ENCODE measurements at regions not wholly inside any gene's neighbourhood (a gene's known extent, or its start where the extent isn't known, plus 50 kb on each side); places are given as distances from the start of the nearest gene placed in this dataset.

DNA sequence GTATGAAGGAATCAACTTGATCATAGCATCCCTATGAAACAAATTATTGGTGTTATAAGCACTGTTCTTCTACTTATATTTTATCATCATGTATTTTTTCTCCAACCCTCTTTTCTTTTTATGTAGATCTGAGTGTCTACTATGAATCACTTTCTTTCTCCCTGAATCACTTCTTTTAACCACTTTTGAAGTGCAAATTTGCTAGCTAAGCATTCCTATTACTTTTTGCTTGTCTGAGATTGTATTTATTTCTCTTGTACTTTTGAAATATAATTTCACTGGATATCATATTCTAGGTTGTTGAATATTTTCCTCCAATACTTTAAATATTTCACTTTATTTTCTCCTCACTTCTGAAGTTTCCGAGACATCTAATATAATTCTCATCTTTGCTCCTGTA lies 1282.3 kb upstream of the FLRT2 start:
- no peak overlapping the region for H3K4me3 ChIP-seq
- no peaks in the 10 kb centered on the region for H3K9me3 ChIP-seq (replicated peaks in 1 of 3)
- no peaks in the 10 kb centered on the region for H3K36me3 ChIP-seq (replicated peaks in 1 of 2)
- H3K27me3 ChIP-seq = no peaks in the 10 kb centered on the region
- no peak for DNase-seq
- 90 to 100% (median 95%) methylated on average over 1 of the region's 1 CpG for WGBS, 4 donors
- no peaks in the 10 kb centered on the region for H3K4me1 ChIP-seq (replicated peaks in 1 of 2)
- H3K27ac ChIP-seq = no peak overlapping the region
- TF ChIP-seq POLR2A (IDR thresholded peaks at IDR 0.05) = no peak
- TF ChIP-seq, protein P1, sequence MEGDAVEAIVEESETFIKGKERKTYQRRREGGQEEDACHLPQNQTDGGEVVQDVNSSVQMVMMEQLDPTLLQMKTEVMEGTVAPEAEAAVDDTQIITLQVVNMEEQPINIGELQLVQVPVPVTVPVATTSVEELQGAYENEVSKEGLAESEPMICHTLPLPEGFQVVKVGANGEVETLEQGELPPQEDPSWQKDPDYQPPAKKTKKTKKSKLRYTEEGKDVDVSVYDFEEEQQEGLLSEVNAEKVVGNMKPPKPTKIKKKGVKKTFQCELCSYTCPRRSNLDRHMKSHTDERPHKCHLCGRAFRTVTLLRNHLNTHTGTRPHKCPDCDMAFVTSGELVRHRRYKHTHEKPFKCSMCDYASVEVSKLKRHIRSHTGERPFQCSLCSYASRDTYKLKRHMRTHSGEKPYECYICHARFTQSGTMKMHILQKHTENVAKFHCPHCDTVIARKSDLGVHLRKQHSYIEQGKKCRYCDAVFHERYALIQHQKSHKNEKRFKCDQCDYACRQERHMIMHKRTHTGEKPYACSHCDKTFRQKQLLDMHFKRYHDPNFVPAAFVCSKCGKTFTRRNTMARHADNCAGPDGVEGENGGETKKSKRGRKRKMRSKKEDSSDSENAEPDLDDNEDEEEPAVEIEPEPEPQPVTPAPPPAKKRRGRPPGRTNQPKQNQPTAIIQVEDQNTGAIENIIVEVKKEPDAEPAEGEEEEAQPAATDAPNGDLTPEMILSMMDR (IDR thresholded peaks at IDR 0.05) = no peak
- intact Hi-C loops (cut with DNase I) = no loop called here

DNA sequence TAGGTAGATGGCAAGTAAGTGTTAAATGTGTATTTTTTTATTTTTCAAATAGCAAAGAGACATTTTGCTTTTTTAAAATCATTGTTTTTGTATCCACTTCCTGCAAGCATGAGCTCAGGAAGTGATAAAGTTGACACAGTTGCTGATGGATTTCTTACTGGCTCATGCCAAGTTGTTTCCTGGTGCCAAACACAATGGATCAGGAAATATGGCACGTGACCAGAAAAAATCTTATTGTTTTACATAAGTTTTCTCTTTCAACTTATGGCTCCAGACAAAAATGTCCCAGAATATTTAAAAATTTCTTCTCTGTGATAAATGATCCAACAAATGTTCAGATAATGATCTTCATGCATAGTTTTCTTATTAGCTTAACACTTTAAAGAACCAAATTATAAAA lies 1279.1 kb upstream of the FLRT2 start:
- DNase-seq = no peak
- H3K27ac ChIP-seq = no peak overlapping the region
- 33 to 52% (median 38%) methylated on average over 1 of the region's 1 CpG for whole genome bisulfite sequencing, 4 donors
- no peaks in the 10 kb centered on the region for H3K36me3 ChIP-seq (replicated peaks in 1 of 2)
- TF ChIP-seq, protein P1 (IDR thresholded peaks at IDR 0.05) = no peak
- TF ChIP-seq POLR2A (IDR thresholded peaks at IDR 0.05) = no peak
- no peak overlapping the region for H3K4me3 ChIP-seq
- H3K9me3 ChIP-seq (replicated peaks in 1 of 3) = no peaks in the 10 kb centered on the region
- peaks cover 0 to 19% of the 10 kb centered on the region in 2 donors for H3K4me1 ChIP-seq (replicated peaks in 1 of 2)
- H3K27me3 ChIP-seq = no peaks in the 10 kb centered on the region
- intact Hi-C loops (cut with DNase I) = no loop called here

DNA sequence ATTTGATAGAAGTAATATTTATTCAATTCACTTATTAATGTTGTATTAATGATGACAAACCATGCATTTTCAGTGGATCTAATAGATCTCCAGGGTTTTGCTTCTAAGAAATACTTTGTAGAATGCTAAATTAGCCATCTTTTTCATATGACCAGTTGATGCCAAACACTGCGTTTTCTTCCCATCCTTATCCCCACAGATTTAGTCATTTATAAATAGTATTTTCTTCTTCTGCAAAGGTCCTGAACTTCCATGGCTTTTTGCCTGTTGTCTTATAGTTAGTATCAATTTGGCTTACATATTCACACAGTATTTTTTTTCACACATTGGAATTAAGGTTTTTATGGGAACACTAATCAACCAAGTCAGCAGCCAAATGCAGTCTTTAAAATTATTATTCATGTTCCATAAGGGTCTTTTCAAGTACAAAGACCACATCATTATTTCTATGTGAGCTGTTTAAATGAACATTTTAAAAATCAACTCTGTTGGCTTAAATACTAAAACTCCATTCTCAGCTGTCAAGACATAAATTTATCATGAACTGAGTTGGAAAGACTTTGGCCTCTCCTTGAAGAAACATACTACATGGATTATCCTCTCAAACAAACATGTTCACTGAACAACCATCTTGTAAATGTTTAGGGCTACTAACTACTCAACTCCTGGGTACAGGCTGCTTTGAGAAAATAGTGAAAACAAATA lies 1278.4 kb upstream of the FLRT2 start:
- Histone ChIP-seq H3K36me3 (replicated peaks in 1 of 2) (no peaks in the 10 kb centered on the region), H3K27me3 (no peaks in the 10 kb centered on the region), H3K9me3 (replicated peaks in 1 of 3) (no peaks in the 10 kb centered on the region), H3K4me1 (replicated peaks in 1 of 2) (peaks cover 0 to 19% of the 10 kb centered on the region in 2 donors), H3K27ac (no peak overlapping the region), H3K4me3 (no peak overlapping the region)
- WGBS, 4 donors = 54 to 76% (median 64%) methylated on average over 1 of the region's 1 CpG
- DNase-seq = no peak
- intact Hi-C loops (cut with DNase I) = no loop called here
- no peak for TF ChIP-seq POLR2A (IDR thresholded peaks at IDR 0.05)
- TF ChIP-seq, protein P1 (IDR thresholded peaks at IDR 0.05) = no peak

DNA sequence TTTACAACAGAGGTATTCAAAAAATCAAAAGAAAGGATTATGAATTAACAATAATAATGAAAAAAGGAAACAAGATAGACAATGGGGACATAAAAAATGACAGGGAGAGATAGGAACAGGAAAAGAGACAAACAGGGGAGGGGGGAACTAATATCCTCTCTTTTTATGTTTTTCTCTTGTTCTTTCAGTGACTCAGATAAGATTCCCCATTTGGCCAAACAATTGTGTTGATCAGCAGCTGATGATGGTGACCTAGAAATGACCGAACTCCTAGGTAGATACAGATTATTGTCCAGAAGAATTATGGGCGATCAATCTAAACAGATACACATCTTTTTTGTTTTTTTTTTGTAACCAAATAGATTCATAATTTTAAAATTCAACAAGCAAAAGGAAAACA lies 1277.2 kb upstream of the FLRT2 start:
- H3K36me3 ChIP-seq (replicated peaks in 1 of 2) = no peaks in the 10 kb centered on the region
- H3K27me3 ChIP-seq = no peaks in the 10 kb centered on the region
- H3K9me3 ChIP-seq (replicated peaks in 1 of 3) = no peaks in the 10 kb centered on the region
- H3K27ac ChIP-seq = no peak overlapping the region
- H3K4me3 ChIP-seq = no peak overlapping the region
- 79 to 85% (median 83%) methylated on average over 2 of the region's 2 CpGs for WGBS, 4 donors
- peaks cover 0 to 19% of the 10 kb centered on the region in 2 donors for H3K4me1 ChIP-seq (replicated peaks in 1 of 2)
- intact Hi-C loops (cut with DNase I) = no loop called here
- no peak for TF ChIP-seq POLR2A (IDR thresholded peaks at IDR 0.05)
- TF ChIP-seq, protein P1 (IDR thresholded peaks at IDR 0.05) = no peak
- no peak for DNase-seq
